ENCODE measurements at regions not wholly inside any gene's neighbourhood (a gene's known extent, or its start where the extent isn't known, plus 50 kb on each side); places are given as distances from the start of the nearest gene placed in this dataset.

DNA sequence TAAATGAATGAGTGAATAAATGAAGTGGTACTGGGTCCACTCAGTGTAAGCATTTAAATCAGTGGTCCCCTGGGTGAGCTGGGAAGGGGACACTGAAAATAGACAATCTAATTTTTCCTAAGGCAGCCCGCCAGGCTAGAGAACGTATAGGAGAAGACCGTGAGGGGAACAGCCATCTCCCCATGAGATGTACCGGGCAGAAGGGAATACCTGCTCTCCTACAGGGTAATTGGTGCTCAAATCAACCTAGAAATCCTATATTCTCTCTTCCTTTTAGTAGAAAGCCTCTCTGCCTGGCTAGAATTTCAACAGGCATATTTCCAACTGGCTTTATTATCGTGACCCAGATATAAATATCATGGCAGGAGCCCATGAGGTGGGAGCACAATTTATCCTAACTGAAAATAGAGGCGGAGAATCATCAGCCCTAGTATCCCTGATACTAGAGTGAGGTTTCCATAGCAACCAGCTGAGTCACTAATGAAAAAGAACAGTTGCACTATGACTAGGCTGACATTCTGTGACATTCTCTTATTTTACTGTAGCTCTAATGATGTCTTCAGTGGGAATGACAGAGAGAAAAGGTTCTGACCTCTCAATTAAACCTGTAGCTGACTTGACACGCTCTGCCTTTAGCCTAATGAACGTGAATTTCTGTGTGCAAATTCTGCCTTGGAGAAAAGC is 96.5 kb upstream of the CAST start:
- TF ChIP-seq YY1 (IDR thresholded peaks at IDR 0.05; ENCODE audit: insufficient read depth, insufficient read length) (no peak), SUZ12 (IDR thresholded peaks at IDR 0.05; ENCODE audit: extremely low read depth, insufficient read depth, insufficient read length) (no peak), ZNF274 (IDR thresholded peaks at IDR 0.05; ENCODE audit: low read depth, low read length) (no peak)
